ENCODE measurements at regions not wholly inside any gene's neighbourhood (a gene's known extent, or its start where the extent isn't known, plus 50 kb on each side); places are given as distances from the start of the nearest gene placed in this dataset.
"Not testable (repeated sequence)": the region's sequence is repeated elsewhere in the genome, so short reads cannot be mapped to it uniquely, and the experiment has no call there.

DNA sequence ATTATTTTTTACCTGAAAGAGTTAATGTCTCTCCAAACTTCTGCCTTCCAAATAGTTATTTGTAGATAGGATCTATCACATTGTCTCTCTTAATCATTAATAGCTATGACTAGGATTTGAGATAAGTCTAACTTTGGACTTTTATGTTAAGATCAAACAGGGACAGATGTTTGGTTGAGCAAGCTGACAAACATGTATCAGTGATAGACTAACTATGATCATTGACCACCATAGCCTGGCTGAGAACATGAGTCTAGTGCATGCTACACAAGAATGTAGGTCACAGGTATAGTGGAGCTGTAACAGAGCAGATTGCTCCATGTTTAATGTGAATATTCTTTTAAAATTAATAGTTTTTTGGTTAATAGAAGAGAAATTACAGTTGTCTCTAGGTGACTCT, 52.0 kb downstream of the SYT15B start:
- DNase-seq (ENCODE audit: low spot score): not testable (repeated sequence)

DNA sequence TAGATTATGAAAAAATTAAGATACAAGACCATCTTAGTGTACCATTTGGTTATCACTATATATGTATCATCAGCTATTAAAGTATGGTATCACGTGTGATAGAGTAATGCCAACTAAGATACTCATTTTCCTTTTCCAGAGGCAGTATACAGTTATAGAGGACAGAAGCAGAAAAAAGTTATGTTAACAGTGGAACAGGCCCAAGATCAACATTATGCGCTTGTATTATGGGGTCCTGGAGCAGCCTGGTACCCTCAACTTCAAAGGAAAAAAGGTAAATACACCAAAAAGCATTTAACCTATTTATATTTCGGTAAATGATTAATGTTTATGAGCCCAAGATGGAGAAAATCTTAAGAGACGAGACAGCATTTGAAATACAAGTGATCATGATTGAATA, 52.9 kb downstream of the SYT15B start:
- DNase-seq (ENCODE audit: low spot score): not testable (repeated sequence)

DNA sequence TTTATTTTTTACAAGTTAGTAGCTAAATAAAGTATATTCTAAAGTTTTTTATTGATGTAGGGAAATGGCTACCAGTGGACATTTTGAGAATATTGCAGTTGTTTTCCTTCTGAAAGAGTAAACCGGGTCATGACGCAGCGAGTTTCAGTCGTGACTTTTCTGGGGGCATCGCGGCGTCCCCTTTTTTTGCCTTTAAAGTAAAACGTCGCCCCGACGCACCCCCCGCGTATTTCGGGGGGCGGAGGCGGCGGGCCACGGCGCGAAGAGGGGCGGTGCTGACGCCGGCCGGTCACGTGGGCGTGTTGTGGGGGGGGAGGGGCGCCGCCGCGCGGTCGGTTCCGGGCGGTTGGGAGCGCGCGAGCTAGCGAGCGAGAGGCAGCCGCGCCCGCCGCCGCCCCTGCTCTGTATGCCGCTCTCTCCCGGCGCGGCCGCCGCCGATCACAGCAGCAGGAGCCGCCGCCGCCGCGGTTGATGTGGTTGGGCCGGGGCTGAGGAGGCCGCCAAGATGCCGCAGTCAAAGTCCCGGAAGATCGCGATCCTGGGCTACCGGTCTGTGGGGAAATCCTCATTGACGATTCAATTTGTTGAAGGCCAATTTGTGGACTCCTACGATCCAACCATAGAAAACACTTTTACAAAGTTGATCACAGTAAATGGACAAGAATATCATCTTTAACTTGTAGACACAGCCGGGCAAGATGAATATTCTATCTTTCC, 57.5 kb downstream of the SYT15B start:
- DNase-seq (ENCODE audit: low spot score): not testable (repeated sequence)

DNA sequence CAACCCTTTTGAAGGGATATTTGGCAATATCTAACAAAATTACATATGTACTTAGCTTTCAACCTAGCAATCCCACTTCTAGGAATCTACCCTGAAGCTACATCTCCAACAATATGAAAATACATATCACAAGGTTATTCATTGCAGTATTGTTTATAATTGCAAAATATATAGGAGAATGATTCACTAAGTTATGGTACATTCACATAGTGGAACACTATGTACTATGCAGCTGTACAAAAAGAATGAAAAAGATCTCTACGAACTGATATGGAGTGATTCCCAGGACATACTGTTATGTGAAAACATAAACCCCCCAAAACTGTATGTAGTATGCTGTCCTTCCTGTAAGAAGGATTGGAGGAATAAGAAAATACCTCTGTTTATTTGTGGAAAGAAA, 62.1 kb downstream of the SYT15B start:
- DNase-seq (ENCODE audit: low spot score): not testable (repeated sequence)

DNA sequence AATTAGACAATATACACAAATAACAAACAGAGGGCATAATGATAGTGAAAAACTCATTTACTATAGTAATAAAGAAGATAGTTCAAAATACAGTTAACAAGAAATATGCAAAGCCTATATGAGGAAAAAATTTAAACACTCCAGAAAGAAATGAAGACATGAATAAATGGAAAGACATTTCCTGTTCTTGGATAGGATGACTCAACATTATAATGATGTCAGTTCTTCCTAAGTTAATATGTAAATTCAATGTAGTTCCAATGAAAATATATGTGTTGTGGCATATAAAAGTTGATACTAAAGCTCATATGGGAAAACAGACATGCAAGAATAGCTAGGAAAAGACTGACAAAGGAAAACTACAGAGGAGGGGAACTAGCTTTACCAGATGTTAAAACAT, 63.5 kb downstream of the SYT15B start:
- not testable (repeated sequence) for DNase-seq (ENCODE audit: low spot score)

DNA sequence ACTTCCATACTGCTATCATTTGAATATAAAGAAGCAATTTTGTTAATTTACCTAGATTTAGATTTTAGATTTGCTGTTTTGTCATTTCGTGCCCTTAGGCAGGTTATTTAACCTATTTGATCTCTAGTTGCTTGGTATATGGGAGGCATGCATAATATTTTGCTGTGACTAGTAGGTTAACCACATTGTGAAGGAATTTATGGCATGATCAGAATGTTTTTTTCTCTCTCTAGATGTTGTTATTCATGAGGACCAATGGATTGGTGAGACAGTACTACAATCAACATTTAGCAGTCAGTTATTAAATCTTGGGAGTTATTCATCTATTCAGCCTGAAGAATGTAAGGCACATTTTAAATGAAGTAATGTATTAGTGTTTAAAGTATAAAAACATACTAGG, 67.2 kb downstream of the SYT15B start:
- not testable (repeated sequence) for DNase-seq (ENCODE audit: low spot score)

DNA sequence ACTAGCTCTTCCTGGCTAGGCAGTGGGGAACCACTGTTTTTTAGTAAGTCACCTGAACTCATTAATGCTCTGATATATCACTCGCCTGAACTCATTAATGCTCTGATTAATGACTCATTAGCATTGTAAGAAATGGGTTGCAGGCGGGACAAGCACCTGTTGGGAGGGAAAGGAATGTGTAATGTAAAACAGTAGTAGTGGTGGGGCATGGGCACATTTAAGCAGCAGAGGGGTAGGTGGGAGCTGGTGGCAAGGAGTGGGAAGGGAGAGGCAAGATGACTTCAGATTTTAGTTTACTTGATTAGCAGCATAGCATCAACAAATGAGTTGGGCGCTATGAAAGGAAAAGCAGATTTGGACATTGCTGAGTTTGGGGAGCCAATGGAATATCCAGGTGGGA, 68.2 kb downstream of the SYT15B start:
- DNase-seq (ENCODE audit: low spot score): not testable (repeated sequence)

DNA sequence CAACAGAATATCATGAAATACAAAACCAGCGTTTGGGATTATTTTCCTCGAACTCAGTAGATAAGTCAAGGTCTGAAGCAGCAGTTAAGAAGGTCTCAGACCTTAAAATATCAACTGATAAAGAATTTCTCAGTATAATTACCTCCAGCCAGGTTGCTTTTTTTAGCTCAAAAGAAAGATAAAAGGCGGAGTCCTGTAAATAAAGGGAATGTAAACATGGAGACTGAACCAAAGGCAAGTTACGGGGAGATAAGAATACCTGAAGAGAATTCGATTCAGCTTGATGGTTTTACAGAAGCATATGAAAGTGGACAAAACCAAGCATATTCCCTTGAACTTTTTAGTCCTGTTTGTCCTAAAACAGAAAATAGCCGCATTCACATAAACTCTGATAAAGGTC, 73.1 kb downstream of the SYT15B start:
- not testable (repeated sequence) for DNase-seq (ENCODE audit: low spot score)

DNA sequence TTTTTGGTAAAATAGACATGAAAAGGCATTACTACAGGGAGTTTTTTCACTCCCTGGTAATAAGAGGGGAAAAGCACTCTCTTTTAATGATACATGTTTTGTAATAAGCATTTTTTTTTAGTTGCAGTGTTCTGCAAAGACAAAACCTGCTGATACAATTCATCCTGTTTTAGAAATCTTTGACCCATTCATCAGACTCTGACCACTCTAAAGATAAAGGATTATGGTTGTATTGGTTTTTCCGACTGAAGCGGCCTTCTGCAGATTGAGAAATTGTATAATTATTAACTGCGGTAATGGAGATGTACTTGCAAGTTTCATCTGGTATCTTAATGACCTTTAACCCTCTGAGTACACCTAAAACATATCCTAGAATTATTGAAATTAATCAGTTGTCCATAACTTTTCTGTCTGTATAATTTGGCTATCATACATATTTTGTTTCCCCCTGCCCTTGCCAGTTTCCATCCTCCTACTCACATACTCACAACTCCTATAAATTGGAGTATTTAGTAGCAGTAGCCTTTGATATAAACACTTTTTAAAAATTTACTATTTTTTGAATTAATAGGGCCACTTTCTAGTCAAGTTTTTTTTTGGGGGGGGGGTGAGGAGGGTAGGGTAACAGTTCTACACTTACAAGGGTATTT, 79.4 kb downstream of the SYT15B start:
- DNase-seq (ENCODE audit: low spot score): not testable (repeated sequence)

DNA sequence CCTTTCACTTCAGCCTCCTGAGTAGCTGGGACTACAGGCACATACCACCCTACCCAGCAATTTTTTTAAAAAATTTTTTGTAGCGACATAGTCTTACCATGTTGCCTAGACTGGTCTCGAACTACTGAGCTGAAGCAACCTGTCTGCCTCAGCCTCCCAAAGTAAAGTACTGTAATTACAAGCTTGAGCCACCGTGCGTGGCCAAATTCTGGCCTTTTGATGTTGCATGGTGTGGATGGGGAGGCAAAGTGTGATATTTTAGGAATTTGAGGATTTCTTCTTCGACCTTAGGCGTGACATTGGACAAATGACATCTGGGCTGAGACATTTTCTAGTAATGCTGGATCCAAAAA, 81.8 kb downstream of the SYT15B start:
- not testable (repeated sequence) for DNase-seq (ENCODE audit: low spot score)

DNA sequence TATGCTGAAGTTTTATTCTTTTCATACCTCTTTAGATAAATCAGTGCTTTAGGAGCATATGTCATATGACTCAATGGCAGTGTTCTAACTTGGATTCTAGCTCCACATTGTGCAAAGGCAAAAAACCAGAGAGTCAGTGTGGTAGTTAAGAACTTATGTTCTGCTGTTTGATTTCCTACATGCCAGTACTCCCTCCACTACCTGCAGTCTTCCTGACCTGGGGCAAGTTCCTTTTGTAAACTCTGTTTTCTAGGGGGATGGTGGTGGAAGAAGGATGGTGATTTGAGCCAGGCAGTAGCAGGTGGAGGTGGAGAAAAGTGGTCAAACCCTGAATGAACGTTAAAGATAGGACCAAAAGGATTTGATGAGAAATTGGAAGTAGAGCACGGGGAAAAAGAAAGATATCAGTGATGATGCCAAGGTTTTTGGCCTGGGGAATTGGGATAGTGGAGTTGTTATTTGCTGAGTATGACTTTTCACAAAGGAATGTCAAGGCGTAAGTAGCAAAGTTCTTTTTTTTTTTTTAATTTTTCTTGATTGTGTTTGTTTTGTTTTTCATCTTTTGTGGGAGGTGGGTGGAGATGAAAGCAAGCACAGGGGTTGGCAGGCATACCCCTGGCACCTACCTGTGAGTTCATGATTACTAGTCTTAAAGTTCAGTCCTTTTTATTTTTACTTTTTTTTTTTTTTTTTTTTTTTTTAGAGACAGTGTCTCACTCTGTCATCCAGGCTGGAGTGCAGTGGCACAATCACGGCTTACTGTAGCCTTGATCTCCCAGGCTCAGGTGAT, 82.3 kb downstream of the SYT15B start:
- not testable (repeated sequence) for DNase-seq (ENCODE audit: low spot score)

DNA sequence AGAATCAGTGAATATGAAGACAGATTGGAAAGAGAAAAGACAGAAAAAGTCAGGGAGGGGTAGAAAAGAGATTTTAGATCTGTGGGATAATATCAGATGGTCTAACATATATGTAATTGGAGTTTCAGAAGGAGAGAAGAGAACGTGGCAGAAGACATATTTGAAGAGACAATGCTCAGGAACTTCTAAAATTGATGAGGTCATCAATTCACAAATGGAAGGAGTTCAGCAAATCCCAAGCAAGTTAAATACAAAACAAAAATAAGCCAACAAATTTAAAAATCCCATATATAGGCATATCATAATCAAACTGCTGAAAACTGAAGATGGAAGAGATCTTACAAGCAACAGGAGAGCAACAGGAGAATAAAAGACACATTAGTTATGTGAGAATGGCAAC, 87.3 kb downstream of the SYT15B start:
- DNase-seq (ENCODE audit: low spot score): not testable (repeated sequence)

DNA sequence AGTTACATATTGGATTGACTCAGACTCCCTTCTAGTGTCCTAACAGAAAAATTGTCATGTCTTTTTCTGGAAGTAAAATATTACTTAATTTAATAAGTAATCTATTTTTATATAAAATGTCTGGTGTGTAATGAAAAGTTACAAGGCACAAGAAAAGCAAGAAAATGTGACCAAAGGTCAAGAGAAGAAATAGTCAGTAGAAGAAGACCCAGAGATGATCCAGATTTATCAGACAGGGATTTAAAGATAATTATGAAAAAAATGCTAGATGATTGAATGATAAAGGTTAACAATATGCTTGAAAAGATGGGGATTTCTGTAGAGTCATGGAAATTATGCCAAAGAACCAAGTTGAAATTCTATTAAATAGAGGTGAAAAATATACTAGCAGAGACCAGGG, 87.8 kb downstream of the SYT15B start:
- DNase-seq (ENCODE audit: low spot score): not testable (repeated sequence)

DNA sequence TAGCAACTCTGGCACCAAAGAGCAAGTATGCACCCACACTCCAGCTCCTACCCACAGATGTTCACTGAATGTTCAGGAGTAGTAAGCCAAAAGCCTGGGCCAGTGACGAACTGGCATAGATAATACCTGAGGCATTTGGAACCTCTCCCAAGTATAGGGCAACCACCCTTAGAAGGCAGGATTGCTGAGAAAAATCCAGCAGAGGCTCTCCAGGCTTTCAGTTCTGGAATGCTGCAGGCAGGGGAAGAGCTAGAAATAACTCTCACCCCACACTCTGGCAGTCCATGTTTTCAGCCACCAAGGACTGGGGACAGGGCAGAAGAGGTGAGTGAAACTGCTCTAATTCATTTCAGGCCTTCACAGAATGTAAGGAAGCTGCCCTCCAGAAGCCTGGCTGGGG, 90.3 kb downstream of the SYT15B start:
- not testable (repeated sequence) for DNase-seq (ENCODE audit: low spot score)

DNA sequence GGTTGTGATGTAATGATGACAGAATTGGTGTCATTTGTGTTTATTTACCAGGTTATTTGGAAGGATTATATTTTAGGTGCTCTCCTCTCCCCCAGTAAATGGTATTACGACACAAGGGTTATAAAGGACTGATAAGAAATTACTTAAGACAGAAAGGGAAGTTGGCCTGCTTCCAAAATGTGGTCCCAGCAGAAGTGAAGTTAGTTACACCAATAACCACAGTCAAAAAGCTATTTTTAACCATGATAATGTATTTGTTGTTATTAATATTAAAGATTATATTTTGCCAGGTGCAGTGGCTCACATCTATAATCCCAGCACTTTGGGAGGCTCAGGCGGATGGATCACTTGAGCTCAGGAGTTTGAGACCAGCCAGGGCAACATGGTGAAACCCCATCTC, 92.5 kb downstream of the SYT15B start:
- not testable (repeated sequence) for DNase-seq (ENCODE audit: low spot score)

DNA sequence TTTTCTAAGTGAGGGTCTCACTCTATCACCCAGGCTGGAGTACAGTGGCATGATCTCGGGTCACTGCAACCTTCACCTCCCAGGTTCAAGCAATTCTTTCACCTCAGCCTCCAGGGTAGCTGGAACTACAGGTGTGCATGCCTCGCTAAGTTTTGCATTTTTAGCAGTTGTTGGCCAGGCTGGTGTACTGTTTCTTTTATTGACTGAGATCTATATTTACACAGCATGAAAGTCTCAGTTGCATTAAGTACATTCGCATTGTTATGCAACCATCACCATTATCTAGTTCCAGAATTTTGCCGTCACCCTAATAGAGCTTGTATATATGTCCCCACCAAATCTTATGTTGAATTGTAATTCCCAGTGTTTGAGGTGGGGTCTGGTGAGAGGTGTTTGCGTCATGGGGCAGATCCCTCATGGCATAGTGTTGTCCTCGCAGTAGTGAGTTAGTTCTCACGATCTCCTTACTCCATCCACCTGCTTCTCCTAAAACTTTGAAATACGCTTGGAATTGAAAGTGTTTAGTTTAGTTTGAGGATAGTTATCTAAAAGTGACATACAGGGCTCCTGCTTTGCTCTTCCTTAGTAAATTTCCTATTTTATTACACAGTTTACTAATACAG, 101.3 kb downstream of the SYT15B start:
- DNase-seq (ENCODE audit: low spot score): not testable (repeated sequence)

DNA sequence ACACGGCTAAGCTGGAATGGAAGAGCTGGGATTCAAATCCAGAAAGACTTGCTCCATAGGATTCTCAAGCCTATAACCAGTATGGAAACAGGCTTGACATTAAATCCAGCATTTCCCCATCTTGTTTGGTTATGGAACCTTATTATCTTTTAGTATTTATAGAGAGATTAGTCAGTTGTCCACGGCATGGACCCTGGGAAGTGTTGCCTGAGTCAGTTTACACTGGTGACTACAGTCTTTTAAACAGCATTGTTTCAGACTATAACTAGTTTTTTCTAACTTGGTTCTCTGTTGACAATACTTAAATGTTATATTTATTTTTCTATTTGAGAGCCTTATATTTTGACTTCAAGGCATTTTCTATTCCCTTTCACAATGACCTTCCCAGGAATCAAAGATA, 106.7 kb downstream of the SYT15B start:
- not testable (repeated sequence) for DNase-seq (ENCODE audit: low spot score)

DNA sequence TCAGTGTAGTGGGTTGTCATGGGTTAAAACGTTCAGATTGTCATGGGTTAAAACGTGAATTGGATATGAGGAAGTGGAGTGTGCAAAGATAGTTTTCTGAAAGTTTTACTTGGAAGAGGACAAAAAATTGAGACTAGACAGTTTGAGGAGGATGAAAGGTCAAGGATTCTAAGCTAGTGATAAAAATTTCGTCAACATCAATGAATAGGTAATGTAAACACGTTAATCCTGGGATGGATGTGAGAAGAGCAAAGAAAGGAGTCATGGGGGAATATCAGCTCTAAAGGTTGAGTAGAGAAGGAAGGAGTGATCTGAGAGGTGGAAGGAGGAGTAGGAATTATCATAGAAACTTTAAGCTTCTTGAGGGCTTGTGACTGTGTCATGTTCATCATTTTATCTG, 109.2 kb downstream of the SYT15B start:
- DNase-seq (ENCODE audit: low spot score): not testable (repeated sequence)

DNA sequence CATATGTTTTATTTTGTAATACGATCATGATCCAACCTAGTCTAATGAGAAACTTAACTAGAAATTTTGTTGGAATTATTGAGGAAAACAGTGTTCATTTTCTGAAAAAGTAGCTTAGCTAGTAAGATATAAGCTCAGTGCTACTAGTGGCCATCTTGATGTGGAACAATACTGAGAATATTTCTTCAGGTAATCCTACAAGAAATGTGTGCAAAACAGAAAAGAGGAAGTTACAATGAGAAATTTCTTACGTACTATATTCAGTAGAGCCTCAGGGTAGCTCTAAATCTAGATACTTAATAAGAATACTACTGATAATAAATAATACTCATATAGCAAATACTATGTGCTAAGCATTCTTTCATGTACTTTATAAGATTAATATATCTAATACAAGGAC, 114.8 kb downstream of the SYT15B start:
- not testable (repeated sequence) for DNase-seq (ENCODE audit: low spot score)

DNA sequence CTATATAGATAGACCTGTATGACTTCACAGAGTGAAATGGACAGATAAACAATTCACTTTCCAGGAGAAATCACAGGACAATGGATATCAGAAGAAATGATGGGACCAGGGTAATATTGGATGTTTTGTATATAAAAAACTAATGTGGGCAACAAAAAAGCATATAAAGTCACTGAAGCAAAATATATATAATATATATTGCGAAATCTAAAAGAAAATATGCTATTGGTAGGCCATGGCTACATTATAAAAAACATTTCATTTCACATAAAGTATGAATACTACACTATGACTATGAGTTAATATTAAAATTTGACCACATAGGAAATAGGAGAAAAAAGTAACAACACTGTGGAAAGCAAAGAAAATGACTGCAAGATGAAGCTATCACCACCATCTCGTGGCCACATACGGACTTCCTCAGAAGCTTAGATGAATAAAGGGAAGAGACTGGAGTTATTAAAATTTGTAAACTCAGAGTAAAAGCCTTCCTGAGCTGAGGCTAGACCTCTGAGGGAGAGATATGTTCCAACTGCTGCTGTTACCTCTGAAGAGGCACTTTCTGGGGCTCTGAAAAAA, 115.8 kb downstream of the SYT15B start:
- not testable (repeated sequence) for DNase-seq (ENCODE audit: low spot score)

DNA sequence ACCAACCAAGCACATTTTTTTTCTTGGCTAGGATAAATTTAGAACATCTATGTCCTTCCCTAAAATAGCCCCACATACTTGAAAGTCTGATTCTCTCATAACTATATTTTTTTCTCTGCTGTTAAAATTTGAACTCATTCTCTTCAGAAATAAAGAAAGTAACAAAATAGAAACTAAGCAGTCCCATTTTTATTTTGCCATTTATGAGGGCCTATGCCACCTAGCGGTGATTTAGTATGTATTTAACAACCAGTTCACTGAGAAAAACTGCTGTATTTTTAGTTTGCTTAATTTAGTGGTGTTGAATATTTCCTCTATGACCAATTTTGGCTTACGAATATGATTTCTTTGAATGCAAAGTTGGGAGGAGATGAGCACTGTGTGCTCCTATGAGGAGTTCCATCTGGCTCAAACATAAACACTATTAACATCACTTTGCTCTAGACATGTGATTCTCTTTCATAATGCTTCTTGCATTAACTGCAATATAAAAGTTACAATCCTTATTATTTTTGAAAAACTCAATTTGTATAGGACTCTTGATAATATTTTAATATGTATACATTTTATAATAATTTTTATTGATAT, 116.6 kb downstream of the SYT15B start:
- DNase-seq (ENCODE audit: low spot score): peak; percentile 73

DNA sequence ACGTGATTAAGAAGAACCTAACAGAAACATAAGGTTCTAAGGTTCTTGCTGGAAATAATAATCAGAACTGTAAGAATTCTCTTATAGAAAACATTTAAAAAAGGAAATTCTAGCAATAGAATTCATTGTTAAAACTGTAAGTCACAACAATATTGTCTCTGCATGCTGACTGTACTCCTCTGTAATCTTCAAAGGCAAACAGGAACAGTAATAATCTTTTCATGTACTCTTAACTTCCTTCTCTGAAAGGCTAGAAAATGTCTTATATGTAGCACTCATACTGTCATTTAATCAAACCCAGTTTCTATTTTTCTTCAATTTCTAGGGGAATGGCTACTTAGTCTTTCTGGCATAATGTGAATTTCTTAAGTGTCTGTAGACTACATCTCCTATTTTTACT, 103.5 kb upstream of the AGAP9 start:
- DNase-seq (ENCODE audit: low spot score): not testable (repeated sequence)
